ENCODE measurements at regions not wholly inside any gene's neighbourhood (a gene's known extent, or its start where the extent isn't known, plus 50 kb on each side); places are given as distances from the start of the nearest gene placed in this dataset.
A peak's percentile ranks its signal among the peaks of the same experiment; 100 is the strongest.

- DNase-seq (ENCODE audit: low read depth in 1 of 2, low spot score in 1 of 2) = no peak
Observed at GRCh38 chr4:152269448-152270191, 266.3 kb downstream of the FBXW7 start.

GRCh38 chr4:152267811-152268210, 268.1 kb downstream of the FBXW7 start:
- DNase-seq (ENCODE audit: low read depth in 1 of 2, low spot score in 1 of 2) = no peak

DNA sequence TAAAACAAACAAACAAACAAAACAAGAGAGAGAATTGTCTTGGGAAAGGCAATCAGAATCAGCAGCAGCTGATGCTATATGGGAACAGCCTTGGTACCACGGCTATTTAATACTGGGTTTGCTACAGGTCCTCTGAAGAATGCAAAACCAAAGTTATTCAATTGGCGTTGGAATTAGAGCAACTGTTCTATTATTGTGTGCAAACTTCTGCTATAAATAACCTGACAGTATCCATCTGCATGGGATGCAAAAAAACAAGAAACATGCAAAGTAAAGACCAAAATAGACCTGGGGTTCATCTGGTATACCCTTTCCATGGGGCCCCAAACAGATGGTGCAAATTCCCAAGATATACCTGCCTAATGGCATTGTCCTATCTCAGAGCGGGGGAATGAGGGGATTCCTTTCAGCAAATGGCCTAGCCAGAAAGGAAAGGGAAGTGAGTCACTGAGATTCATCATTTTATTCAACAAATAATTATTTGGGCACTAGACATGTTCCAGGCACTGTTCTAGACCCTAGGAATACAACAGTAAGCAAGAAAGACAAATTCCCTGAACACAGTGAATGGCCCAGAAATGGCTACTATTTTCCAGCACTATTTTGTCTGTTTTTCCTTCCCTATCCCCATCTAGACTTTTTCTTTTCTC, 268.9 kb downstream of the FBXW7 start:
- DNase-seq (ENCODE audit: low read depth in 1 of 2, low spot score in 1 of 2) = no peak

DNA sequence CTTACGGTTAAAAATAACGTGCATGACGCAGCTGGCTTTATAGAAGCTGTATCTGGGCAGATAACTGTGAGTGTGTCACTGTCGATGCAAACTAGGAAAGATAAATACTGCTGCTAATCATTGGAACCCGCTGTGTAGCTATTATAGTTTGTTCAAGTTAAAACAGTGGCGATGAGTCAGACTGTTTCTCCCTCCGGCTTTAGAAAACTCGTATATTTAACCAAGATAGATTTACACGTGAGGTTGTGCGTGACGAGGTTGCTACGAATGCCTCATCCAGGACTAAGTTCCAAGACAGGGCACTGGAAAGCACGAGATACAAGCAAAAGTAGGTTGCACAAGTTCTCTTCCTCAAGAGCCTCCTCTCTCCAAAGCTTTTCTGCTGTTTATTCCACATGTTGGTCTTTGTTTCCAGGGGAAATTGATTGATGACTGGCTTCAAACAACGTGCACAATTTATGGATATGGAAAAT, 270.7 kb downstream of the FBXW7 start:
- DNase-seq (ENCODE audit: low read depth in 1 of 2, low spot score in 1 of 2) = no peak

DNA sequence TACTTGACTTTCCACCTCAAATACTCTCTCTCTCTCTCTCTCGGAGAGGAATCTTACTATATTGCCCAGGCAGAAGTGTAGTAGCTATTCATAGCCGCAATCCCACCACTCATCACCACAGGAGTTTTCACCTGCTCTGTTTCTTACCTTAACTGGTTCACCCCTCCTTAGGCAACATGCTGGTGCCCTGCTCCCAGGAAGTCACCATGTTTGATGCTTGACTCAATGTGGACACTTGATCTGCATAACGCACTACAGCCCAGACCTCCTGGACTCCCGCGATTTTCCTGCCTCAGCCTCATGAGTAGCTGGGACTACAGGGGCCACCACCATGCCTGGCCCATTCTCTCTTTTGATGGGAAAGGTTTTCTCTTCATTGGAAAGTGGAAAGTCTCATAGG, 271.8 kb downstream of the FBXW7 start:
- DNase-seq (ENCODE audit: low read depth in 1 of 2, low spot score in 1 of 2) = no peak

GRCh38 chr4:152259866-152260265, 276.0 kb downstream of the FBXW7 start:
- DNase-seq (ENCODE audit: low read depth in 1 of 2, low spot score in 1 of 2) = no peak

DNA sequence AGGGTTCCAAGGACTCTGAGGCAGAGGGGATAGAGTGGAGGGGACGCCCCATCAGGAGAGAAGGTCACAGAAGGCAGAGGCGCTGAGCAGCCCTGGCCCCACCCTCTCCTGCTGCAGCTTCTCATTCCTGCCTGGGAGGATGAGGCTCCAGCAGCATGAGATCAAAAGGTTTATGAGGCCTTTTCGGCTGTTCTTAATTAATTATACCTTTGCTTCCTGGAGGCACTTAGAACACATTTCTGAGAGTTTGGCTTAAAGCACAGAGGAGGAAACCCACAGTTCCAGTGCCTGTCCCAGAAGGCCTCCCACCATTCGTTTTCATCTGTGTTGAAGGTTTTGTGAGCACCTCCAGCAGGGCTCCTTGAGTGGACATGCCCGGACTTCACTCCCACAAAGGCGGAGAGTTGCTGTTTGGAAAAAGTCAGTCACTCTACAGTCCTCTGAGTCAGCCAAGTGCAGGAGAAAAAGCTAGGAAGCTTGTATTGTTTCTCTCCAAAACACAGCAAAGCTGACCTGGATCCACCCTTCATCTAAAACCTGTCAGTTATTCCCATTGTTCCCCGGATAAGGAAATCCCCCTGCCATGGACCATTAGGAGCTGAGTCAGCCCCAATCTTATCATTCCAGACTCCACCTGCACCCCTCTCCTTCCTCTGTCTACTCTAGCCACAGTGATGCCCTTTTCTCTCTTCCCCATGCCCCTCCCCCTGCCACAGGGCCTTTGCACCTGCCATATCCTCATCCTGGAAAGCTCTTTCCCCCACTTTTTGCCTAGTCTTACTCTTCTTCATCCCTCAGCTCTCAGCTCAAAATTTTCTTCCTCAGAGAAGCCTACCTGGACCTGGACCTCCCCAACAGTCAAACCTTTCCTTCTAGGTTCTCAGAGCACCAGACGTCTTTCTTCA, 276.8 kb downstream of the FBXW7 start:
- no peak for DNase-seq (ENCODE audit: low read depth in 1 of 2, low spot score in 1 of 2)

GRCh38 chr4:152258391-152258790, 277.5 kb downstream of the FBXW7 start:
- DNase-seq (ENCODE audit: low read depth in 1 of 2, low spot score in 1 of 2) = no peak

GRCh38 chr4:152257601-152258066, 278.3 kb downstream of the FBXW7 start:
- DNase-seq (ENCODE audit: low read depth in 1 of 2, low spot score in 1 of 2) = no peak

- DNase-seq (ENCODE audit: low read depth in 1 of 2, low spot score in 1 of 2) = no peak
Observed at GRCh38 chr4:152256996-152257395, 278.9 kb downstream of the FBXW7 start.

GRCh38 chr4:152255437-152255836, 280.5 kb downstream of the FBXW7 start:
- DNase-seq (ENCODE audit: low read depth in 1 of 2, low spot score in 1 of 2) = peak; percentile 22 to 27

DNA sequence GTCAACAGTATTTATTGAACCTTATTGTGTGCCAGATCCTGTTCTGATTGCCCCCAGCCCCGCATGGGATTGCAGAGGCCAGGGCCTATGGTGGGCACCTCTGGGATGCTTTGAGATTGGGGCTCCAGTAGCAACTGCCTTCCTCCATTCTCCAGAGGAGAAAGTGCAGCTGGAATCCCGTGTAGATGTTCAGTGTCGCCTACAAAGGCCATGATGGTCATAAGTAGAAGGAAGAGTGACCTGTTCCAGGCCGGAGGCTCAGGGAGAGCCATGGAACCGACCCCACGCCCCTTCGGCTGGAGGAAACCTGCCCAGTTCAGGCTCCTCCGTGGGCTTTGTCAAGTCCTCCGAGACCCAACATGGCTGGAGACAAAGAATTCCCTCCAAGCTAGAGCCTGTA, 287.5 kb downstream of the FBXW7 start:
- no peak for DNase-seq (ENCODE audit: low read depth in 1 of 2, low spot score in 1 of 2)

DNA sequence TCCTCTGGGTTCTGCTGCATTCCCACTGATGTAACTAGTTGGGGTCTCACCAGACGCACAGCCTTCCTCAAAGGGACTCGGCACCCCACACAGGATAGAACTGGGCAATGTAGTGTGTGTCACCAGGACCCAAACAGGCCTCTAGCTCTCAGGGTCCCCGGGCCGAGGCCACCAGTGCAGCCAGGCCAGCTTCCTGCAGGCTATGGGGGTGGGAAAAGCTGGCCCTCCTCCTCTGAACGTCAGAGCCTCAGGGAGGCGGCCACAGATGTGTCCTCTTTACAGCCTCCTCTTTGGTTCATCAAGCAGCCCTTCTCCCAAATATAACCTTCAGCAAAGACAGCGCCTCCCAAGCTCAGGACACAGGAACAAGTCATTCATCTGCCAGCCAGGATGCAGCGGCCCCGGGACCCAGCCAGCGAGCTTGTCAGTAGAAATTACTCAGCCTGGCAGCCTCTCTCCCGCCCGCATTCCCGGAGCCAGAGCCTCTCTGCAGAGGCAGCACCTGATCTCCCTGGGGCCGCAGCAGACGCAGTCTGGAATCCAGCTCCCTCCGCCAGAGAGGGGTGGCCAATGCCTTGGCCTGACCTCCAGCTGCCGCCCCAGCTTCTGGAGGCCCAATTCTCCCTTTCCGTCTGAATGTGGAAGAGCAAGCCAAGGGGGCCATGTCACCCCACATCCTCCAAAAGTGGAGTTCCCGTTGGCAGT, 288.5 kb downstream of the FBXW7 start:
- DNase-seq (ENCODE audit: low read depth in 1 of 2, low spot score in 1 of 2) = no peak

DNA sequence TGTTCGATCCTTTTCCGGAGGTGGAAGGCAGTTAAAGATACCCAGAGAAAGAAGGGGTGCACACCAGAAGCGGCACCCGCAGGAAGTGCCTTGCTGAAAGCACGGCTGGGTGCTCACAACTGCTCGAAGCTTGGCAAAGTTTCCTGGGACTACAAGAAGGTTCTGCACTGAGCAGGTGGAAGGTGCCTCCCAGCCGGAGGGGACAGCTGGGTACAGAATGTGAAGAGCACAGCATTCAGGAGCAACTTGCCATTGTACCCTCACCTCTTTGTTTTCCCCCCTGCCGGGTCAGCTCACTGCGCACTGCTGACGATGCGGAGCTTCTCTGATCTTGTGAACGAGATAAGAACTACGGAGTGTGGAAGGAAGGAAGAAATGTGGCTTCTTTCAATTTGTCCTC, 289.2 kb downstream of the FBXW7 start:
- DNase-seq (ENCODE audit: low read depth in 1 of 2, low spot score in 1 of 2) = no peak

- no peak for DNase-seq (ENCODE audit: low read depth in 1 of 2, low spot score in 1 of 2)
Observed at GRCh38 chr4:152245680-152246079, 290.2 kb downstream of the FBXW7 start.

DNA sequence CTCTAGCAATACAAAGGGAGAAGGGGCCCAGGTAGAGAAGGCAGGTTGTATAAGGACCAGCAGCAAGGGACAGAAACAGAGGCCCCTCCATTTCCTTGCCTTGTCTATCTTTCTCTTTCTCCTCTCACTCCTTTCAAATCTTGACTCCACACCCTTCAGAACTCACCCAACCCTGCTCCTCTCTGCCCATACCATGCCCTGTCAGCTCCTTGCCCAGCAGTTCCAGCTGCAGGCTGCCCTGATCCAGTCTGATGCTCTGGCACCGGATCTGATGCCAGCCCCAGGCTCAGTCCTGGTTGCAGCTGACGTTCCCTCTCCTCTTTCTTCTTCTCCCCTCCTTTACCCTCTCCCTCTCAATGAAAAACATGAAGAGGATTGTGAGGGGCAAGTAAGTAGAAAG, 291.2 kb downstream of the FBXW7 start:
- no peak for DNase-seq (ENCODE audit: low read depth in 1 of 2, low spot score in 1 of 2)

- no peak for DNase-seq (ENCODE audit: low read depth in 1 of 2, low spot score in 1 of 2)
Observed at GRCh38 chr4:152243896-152244595, 291.8 kb downstream of the FBXW7 start.

GRCh38 chr4:152243206-152243605, 292.7 kb downstream of the FBXW7 start:
- DNase-seq (ENCODE audit: low read depth in 1 of 2, low spot score in 1 of 2) = no peak

GRCh38 chr4:152240232-152240631, 295.7 kb downstream of the FBXW7 start:
- no peak for DNase-seq (ENCODE audit: low read depth in 1 of 2, low spot score in 1 of 2)

GRCh38 chr4:152239216-152239615, 296.7 kb downstream of the FBXW7 start:
- DNase-seq (ENCODE audit: low read depth in 1 of 2, low spot score in 1 of 2) = no peak
